ENCODE measurements at regions not wholly inside any gene's neighbourhood (a gene's known extent, or its start where the extent isn't known, plus 50 kb on each side); places are given as distances from the start of the nearest gene placed in this dataset.

- no peak overlapping the region for H3K9ac ChIP-seq (ENCODE audit: insufficient read length)
- no peak for TF ChIP-seq EZH2 (IDR thresholded peaks at IDR 0.05)
- TF ChIP-seq POLR2AphosphoS5 (IDR thresholded peaks at IDR 0.05; ENCODE audit: borderline replicate concordance, low read depth, low read length) = no peak
- no peak for TF ChIP-seq FOXP2 (optimal IDR thresholded peaks at IDR 0.05; ENCODE audit: control extremely low read depth, extremely low read length, insufficient read depth)
- no peak overlapping the region for H3K4me3 ChIP-seq
- no peak overlapping the region for H3K27ac ChIP-seq
- no peak for DNase-seq (ENCODE audit: low read depth, low spot score)
- no peaks in the 10 kb centered on the region for H3K9me3 ChIP-seq (ENCODE audit: low read depth, low read length)
- no peaks in the 10 kb centered on the region for H3K36me3 ChIP-seq (ENCODE audit: insufficient read depth, low read length)
Measured at GRCh38 chr13:106355866-106356265, 179.6 kb downstream of the EFNB2 start.

GRCh38 chr13:106354961-106355360, 180.5 kb downstream of the EFNB2 start:
- H3K4me3 ChIP-seq = no peak overlapping the region
- H3K36me3 ChIP-seq (ENCODE audit: insufficient read depth, low read length) = no peaks in the 10 kb centered on the region
- no peak for DNase-seq (ENCODE audit: low read depth, low spot score)
- TF ChIP-seq EZH2 (IDR thresholded peaks at IDR 0.05) = no peak
- no peak for TF ChIP-seq POLR2AphosphoS5 (IDR thresholded peaks at IDR 0.05; ENCODE audit: borderline replicate concordance, low read depth, low read length)
- TF ChIP-seq FOXP2 (optimal IDR thresholded peaks at IDR 0.05; ENCODE audit: control extremely low read depth, extremely low read length, insufficient read depth) = no peak
- H3K9ac ChIP-seq (ENCODE audit: insufficient read length) = no peak overlapping the region
- H3K27ac ChIP-seq = no peak overlapping the region
- no peaks in the 10 kb centered on the region for H3K9me3 ChIP-seq (ENCODE audit: low read depth, low read length)

GRCh38 chr13:106352850-106353249, 182.6 kb downstream of the EFNB2 start:
- Histone ChIP-seq H3K9me3 (ENCODE audit: low read depth, low read length) (no peaks in the 10 kb centered on the region), H3K4me3 (no peak overlapping the region), H3K27ac (no peak overlapping the region), H3K36me3 (ENCODE audit: insufficient read depth, low read length) (no peaks in the 10 kb centered on the region), H3K9ac (ENCODE audit: insufficient read length) (no peak overlapping the region)
- TF ChIP-seq EZH2 (IDR thresholded peaks at IDR 0.05) = no peak
- no peak for DNase-seq (ENCODE audit: low read depth, low spot score)

- TF ChIP-seq FOXP2 (optimal IDR thresholded peaks at IDR 0.05; ENCODE audit: control extremely low read depth, extremely low read length, insufficient read depth) (no peak), EZH2 (IDR thresholded peaks at IDR 0.05) (no peak), POLR2AphosphoS5 (IDR thresholded peaks at IDR 0.05; ENCODE audit: borderline replicate concordance, low read depth, low read length) (no peak)
- no peak overlapping the region for H3K9ac ChIP-seq (ENCODE audit: insufficient read length)
- H3K27ac ChIP-seq = no peak overlapping the region
- no peak overlapping the region for H3K4me3 ChIP-seq
- no peaks in the 10 kb centered on the region for H3K9me3 ChIP-seq (ENCODE audit: low read depth, low read length)
- H3K36me3 ChIP-seq (ENCODE audit: insufficient read depth, low read length) = no peaks in the 10 kb centered on the region
- no peak for DNase-seq (ENCODE audit: low read depth, low spot score)
Measured at GRCh38 chr13:106351251-106351650, 184.2 kb downstream of the EFNB2 start.

GRCh38 chr13:106350208-106350607, 185.3 kb downstream of the EFNB2 start:
- no peak overlapping the region for H3K27ac ChIP-seq
- no peak for TF ChIP-seq POLR2AphosphoS5 (IDR thresholded peaks at IDR 0.05; ENCODE audit: borderline replicate concordance, low read depth, low read length)
- H3K9me3 ChIP-seq (ENCODE audit: low read depth, low read length) = no peaks in the 10 kb centered on the region
- no peak overlapping the region for H3K4me3 ChIP-seq
- no peak for DNase-seq (ENCODE audit: low read depth, low spot score)
- H3K36me3 ChIP-seq (ENCODE audit: insufficient read depth, low read length) = no peaks in the 10 kb centered on the region
- H3K9ac ChIP-seq (ENCODE audit: insufficient read length) = no peak overlapping the region

GRCh38 chr13:106349080-106349931, 186.2 kb downstream of the EFNB2 start:
- no peak for TF ChIP-seq POLR2AphosphoS5 (IDR thresholded peaks at IDR 0.05; ENCODE audit: borderline replicate concordance, low read depth, low read length)
- no peak for TF ChIP-seq EZH2 (IDR thresholded peaks at IDR 0.05)
- TF ChIP-seq FOXP2 (optimal IDR thresholded peaks at IDR 0.05; ENCODE audit: control extremely low read depth, extremely low read length, insufficient read depth) = no peak
- no peak for DNase-seq (ENCODE audit: low read depth, low spot score)
- Histone ChIP-seq H3K4me3 (no peak overlapping the region), H3K36me3 (ENCODE audit: insufficient read depth, low read length) (no peaks in the 10 kb centered on the region), H3K27ac (no peak overlapping the region), H3K9ac (ENCODE audit: insufficient read length) (no peak overlapping the region), H3K9me3 (ENCODE audit: low read depth, low read length) (no peaks in the 10 kb centered on the region)

- H3K4me3 ChIP-seq = no peak overlapping the region
- no peak for DNase-seq (ENCODE audit: low read depth, low spot score)
- H3K9me3 ChIP-seq (ENCODE audit: low read depth, low read length) = no peaks in the 10 kb centered on the region
- H3K9ac ChIP-seq (ENCODE audit: insufficient read length) = no peak overlapping the region
- no peaks in the 10 kb centered on the region for H3K36me3 ChIP-seq (ENCODE audit: insufficient read depth, low read length)
- H3K27ac ChIP-seq = no peak overlapping the region
- TF ChIP-seq EZH2 (IDR thresholded peaks at IDR 0.05) (no peak), POLR2AphosphoS5 (IDR thresholded peaks at IDR 0.05; ENCODE audit: borderline replicate concordance, low read depth, low read length) (no peak), FOXP2 (optimal IDR thresholded peaks at IDR 0.05; ENCODE audit: control extremely low read depth, extremely low read length, insufficient read depth) (no peak)
Measured at GRCh38 chr13:106348075-106348840, 187.2 kb downstream of the EFNB2 start.

GRCh38 chr13:106344342-106344741, 191.1 kb downstream of the EFNB2 start:
- no peak overlapping the region for H3K27ac ChIP-seq
- no peaks in the 10 kb centered on the region for H3K36me3 ChIP-seq (ENCODE audit: insufficient read depth, low read length)
- DNase-seq (ENCODE audit: low read depth, low spot score) = no peak
- H3K9ac ChIP-seq (ENCODE audit: insufficient read length) = no peak overlapping the region
- H3K4me3 ChIP-seq = no peak overlapping the region
- no peaks in the 10 kb centered on the region for H3K9me3 ChIP-seq (ENCODE audit: low read depth, low read length)
- TF ChIP-seq EZH2 (IDR thresholded peaks at IDR 0.05) (no peak), POLR2AphosphoS5 (IDR thresholded peaks at IDR 0.05; ENCODE audit: borderline replicate concordance, low read depth, low read length) (no peak), FOXP2 (optimal IDR thresholded peaks at IDR 0.05; ENCODE audit: control extremely low read depth, extremely low read length, insufficient read depth) (no peak)

Data from SK-N-MC (cell line).